WTC11 (cell line): ENCODE measurements at regions not wholly inside any gene's neighbourhood (a gene's known extent, or its start where the extent isn't known, plus 50 kb on each side); places are given as distances from the start of the nearest gene placed in this dataset.

Experiments
- CTCF ChIP-seq: fragments of 200-600 bp; IDR thresholded peaks from 2 replicates; pipeline ENCODE4 v1.8.0; 2022; ENCODE audit warnings: antibody characterized with exemption
- ZBTB21 ChIP-seq: sonication (generic); formaldehyde crosslinking; IDR thresholded peaks from 2 replicates; pipeline ENCODE4 v1.8.1; 2023; ENCODE audit warnings: mild to moderate bottlenecking, missing genetic modification reagents, borderline replicate concordance

- TF ChIP-seq CTCF (no peak), ZBTB21 (no peak)
These were observed 114.0 kb downstream of the RAB18 start for GRCh38 chr10:27618036-27618615.
